ENCODE measurements at regions not wholly inside any gene's neighbourhood (a gene's known extent, or its start where the extent isn't known, plus 50 kb on each side); places are given as distances from the start of the nearest gene placed in this dataset.
A peak's percentile ranks its signal among the peaks of the same experiment; 100 is the strongest.

DNA sequence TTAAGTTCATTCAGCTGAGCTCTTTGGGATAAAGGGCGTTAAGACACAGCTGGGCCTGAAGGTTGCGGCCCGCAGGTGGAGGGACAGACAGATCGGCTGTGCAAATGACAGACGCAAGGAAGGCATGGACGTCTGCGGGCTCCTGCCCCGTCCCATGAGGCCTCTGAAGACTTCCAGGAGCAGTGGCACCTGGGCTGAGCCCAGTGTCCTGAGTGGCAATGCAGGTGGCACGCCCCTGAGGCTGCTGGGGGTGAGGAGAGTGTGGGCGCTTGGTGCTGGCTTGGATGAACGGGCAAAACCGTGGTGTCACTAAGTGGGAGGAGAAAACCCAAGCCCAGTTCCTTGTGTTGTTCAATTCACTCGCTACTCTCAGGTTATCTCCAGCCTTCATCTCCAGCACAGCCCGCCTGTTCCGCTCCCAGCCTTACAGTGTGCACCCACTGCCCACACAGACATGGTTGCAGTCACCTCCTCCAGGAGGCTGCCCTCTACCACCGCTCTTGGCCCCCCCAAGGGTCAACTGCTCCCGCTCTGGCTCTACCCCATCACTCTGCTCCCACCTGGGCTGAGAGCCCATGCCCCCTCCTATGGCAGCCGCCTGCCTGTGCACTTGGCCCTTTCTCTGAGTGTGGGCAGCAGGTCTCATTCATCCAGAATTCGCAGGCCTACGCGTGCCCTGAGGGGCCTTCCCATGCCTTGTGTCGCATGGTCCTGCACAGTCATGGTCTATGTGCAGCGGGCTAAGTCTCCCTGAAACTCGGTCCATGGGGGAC is 50.3 kb downstream of the PTGR3 start:
- Mint-ChIP-seq H3K27ac (no peak overlapping the region), H3K36me3 (peaks cover 6% of the 10 kb centered on the region), H3K4me3 (no peak overlapping the region), H3K9me3 (no peaks in the 10 kb centered on the region), H3K4me1 (peaks cover 11% of the 10 kb centered on the region), H3K27me3 (peaks cover 28% of the 10 kb centered on the region)
- ATAC-seq: peak; percentile 47

DNA sequence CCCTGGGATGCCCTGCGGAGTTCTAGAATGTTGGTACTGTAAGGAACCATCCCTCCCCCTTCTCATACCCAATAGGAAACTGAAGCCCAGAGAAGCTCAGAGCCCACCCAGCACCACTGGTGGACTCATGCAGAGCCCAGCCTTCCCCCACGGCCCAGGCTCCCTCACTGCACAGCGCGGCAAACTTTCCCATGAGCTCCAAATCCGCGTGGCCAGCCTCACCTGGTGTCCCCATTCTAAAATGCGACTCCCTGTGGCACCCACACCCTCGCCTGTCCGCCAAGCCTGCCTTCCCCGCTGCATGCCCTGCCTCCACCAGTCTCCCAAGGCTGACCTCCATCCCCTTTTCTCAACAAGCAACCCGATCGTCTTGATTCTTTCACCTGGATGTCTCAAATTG is 51.1 kb downstream of the PTGR3 start:
- H3K4me1 Mint-ChIP-seq: peaks cover 11% of the 10 kb centered on the region
- peaks cover 32% of the 10 kb centered on the region for H3K27me3 Mint-ChIP-seq
- no peak overlapping the region for H3K27ac Mint-ChIP-seq
- H3K4me3 Mint-ChIP-seq: no peak overlapping the region
- H3K9me3 Mint-ChIP-seq: no peaks in the 10 kb centered on the region
- ATAC-seq: no peak
- peaks cover 6% of the 10 kb centered on the region for H3K36me3 Mint-ChIP-seq

DNA sequence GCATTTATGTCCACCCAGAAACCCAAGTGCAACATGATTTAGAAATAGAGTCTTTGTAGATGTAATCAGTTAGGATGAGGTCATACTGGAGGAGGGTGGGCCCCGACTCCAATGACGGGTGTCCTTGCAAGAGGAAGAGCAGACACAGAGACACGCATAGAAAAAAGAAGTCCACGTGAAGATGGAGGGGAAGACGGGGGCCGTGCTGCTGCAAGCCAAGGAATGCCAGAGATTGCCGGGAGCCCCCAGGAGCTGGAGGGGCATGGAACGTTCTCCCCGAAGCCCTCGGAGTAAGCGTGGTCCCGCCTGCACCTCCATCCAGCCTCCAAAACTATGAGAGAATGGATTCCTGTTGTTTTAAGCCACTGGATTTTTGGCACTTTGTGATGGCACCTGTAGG is 51.6 kb downstream of the PTGR3 start:
- Mint-ChIP-seq H3K4me3 (no peak overlapping the region), H3K9me3 (peaks cover under 1% of the 10 kb centered on the region), H3K4me1 (peaks cover 11% of the 10 kb centered on the region), H3K36me3 (peaks cover 6% of the 10 kb centered on the region), H3K27ac (no peak overlapping the region), H3K27me3 (peaks cover 36% of the 10 kb centered on the region)
- no peak for ATAC-seq

DNA sequence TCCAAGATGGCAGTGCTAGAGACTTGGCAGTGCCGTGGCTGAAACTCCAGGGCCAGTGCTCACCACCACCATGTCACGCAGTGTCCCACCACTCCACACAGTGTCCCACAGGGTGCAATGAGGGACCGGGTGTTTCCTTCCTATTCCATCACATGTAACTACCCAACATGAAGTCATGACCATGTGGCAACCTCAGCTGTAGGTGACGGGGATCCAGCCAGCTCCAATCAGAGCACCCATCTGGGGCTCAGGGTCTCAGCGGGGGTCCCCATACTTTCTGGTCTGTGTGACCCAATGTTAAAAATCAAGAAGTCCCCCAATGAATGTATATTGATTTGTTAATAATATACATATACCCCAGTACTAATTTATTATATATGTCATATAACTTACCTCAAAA is 52.1 kb downstream of the PTGR3 start:
- H3K27ac Mint-ChIP-seq: no peak overlapping the region
- H3K9me3 Mint-ChIP-seq: peaks cover 6% of the 10 kb centered on the region
- H3K27me3 Mint-ChIP-seq: peaks cover 42% of the 10 kb centered on the region
- H3K36me3 Mint-ChIP-seq: peaks cover 6% of the 10 kb centered on the region
- no peak overlapping the region for H3K4me3 Mint-ChIP-seq
- ATAC-seq: no peak
- H3K4me1 Mint-ChIP-seq: peaks cover 9% of the 10 kb centered on the region

DNA sequence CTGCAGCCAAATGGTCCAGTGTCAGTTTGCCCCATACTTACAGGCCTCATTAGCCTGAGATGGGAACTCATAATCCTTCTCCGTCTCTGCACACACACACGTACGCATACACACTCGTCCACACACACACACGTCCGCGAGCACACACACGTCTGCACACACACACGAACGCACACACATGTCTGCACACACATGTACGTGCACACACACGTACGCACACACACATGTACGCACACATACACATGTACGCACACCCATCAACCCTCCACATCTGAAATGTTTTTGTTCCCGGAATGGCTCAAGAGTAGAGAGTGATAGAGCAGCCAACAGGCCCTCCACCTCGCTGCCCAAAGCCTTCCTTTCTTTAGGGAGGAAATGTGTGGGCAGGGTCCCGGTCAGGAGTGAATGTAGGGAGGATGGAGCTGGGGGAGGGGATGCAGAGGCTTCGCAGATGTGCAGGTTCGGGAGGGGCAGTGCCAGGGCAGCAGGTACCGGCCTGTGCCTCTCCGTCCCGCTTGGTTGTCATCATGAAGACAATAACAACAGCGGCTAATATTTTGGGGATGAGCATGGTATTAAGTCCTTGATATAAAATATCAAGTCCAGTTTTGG is 52.7 kb downstream of the PTGR3 start:
- peaks cover 3% of the 10 kb centered on the region for H3K4me1 Mint-ChIP-seq
- peaks cover 8% of the 10 kb centered on the region for H3K9me3 Mint-ChIP-seq
- no peak overlapping the region for H3K4me3 Mint-ChIP-seq
- H3K27ac Mint-ChIP-seq: no peak overlapping the region
- H3K27me3 Mint-ChIP-seq: peaks cover 48% of the 10 kb centered on the region
- peaks cover 6% of the 10 kb centered on the region for H3K36me3 Mint-ChIP-seq
- ATAC-seq: no peak

DNA sequence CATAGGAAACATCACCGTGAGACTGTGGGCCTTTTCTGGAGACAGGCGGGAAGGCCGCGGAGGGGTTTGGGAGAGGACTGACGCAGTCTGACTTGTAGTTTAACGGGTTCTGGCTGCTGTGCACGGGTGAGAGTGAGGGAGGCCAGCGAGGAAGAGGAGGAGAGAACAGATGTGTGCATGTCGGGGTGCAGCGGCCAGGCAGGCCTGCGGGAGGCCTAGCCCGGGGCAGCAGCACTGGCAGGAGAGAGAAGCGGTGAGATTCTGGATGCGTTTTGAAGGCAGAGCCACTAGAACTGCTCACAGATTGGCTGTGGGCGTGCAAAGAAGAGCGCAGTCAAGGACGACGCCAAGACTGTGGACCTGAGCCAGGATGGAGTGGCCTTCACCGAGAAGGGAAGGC is 53.9 kb downstream of the PTGR3 start:
- ATAC-seq: no peak
- Mint-ChIP-seq H3K27ac (no peak overlapping the region), H3K9me3 (peaks cover 8% of the 10 kb centered on the region), H3K4me1 (no peaks in the 10 kb centered on the region), H3K36me3 (peaks cover 6% of the 10 kb centered on the region), H3K4me3 (no peak overlapping the region), H3K27me3 (peaks cover 53% of the 10 kb centered on the region)

DNA sequence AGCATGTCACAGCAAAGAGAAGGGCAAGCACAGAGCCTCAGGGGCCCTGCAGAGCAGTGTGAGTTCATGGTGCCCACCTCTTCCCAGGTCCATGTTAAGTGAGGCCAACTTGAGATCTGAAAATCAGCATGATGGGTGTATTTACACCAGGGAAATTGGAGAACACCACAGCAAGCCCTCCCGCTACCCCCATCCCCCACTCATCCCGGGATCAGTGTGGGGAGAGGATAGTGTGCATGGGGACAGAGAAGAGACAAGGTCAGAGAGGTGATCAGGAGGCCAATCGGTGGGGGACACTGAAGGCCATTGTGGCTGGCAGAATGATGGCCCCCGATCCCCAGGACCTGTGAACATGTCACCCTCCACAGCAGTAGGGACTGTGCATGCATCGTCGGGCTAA is 54.7 kb downstream of the PTGR3 start:
- Mint-ChIP-seq H3K9me3 (peaks cover 8% of the 10 kb centered on the region), H3K27ac (no peak overlapping the region), H3K4me3 (no peak overlapping the region), H3K36me3 (peaks cover 6% of the 10 kb centered on the region), H3K4me1 (no peaks in the 10 kb centered on the region), H3K27me3 (peaks cover 50% of the 10 kb centered on the region)
- no peak for ATAC-seq

DNA sequence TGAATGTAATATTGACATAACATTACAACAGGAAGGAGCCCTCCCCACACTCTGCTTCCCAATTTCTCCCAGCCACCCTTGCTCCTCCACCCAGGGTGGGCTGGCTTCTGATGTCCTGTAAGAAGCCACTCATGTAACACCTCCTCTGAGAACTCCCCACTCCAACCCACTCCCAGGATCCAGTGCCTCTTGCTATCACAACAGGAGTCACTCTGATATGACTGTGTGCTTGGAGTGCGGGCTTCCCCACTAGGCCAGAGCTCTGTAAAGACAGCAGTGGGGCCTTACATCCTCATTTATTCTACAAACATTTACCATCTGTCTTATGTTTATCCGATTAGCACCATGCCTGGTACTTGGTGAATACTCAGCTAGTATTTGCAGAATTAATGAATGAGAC is 65.1 kb downstream of the PTGR3 start:
- Mint-ChIP-seq H3K27ac (no peak overlapping the region), H3K4me3 (no peak overlapping the region), H3K27me3 (peaks cover 14% of the 10 kb centered on the region), H3K4me1 (peaks cover 5% of the 10 kb centered on the region), H3K36me3 (no peaks in the 10 kb centered on the region), H3K9me3 (peaks cover 25% of the 10 kb centered on the region)
- no peak for ATAC-seq

DNA sequence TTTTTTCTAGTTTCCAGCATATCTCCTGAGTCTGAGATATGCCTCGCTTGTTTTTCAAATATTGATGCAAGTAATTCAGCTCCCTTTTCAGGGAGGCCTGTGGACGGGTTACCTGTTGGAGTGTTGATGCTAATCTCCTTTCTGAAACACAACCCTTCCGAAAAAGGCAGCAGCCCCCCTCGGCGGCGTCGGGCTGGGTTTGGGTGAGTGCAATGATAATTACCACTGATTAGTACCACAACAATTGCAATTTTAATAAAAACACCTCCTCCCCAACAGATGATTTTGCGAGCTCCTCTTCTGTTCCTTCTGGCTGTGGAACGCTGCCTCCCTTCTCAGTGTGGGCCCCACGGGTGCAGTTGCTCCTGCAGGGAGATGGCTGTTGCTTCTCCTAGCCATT is 66.3 kb downstream of the PTGR3 start:
- no peaks in the 10 kb centered on the region for H3K36me3 Mint-ChIP-seq
- H3K27ac Mint-ChIP-seq: no peak overlapping the region
- H3K4me3 Mint-ChIP-seq: no peak overlapping the region
- peaks cover 14% of the 10 kb centered on the region for H3K27me3 Mint-ChIP-seq
- H3K9me3 Mint-ChIP-seq: peaks cover 25% of the 10 kb centered on the region
- H3K4me1 Mint-ChIP-seq: no peaks in the 10 kb centered on the region
- no peak for ATAC-seq

DNA sequence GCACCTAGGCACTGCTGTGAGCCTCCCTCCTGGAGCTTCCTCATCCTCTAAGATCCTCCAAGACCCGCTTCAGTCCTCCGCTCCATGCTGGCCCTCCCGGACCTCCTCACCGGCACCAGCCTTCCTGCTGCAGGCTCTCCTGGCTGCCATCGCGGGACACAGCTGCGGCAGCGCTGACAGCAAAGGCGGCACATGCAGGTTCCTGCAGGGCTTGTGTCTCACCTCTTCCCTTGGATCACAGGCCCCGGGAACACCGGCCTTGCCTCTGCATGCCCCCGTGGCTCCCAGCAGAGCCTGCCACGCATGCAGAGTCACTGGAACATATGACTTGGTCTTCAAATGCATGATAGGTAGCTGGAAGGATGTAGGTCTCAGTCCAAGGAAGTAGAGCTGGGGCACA is 67.2 kb downstream of the PTGR3 start:
- peaks cover 14% of the 10 kb centered on the region for H3K27me3 Mint-ChIP-seq

DNA sequence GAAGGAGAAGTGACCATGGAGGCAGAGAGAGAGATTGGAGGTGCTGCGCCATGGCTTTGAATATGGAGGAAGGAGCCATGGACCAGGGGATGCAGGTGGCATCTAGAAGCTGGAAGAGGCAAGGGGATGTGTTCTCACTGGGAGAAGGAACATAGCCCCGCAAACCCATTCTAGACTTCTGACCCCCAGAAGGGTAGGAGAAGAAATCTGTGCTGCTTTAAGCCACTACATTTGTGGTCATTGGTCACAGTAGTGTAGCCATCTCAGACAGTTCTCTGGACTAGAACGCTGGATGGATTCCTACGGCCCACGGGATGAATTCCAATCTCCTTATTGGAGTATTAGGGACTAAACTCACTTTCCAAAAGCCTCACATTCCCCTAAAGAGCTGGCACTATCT is 67.8 kb downstream of the PTGR3 start:
- H3K4me3 Mint-ChIP-seq: no peak overlapping the region
- peaks cover 12% of the 10 kb centered on the region for H3K9me3 Mint-ChIP-seq
- peaks cover 14% of the 10 kb centered on the region for H3K27me3 Mint-ChIP-seq
- no peak overlapping the region for H3K27ac Mint-ChIP-seq
- no peak for ATAC-seq
- no peaks in the 10 kb centered on the region for H3K36me3 Mint-ChIP-seq
- H3K4me1 Mint-ChIP-seq: no peaks in the 10 kb centered on the region

More for the DNA sequence above, 67.2 kb downstream of the PTGR3 start:
- Mint-ChIP-seq H3K4me1 (no peaks in the 10 kb centered on the region), H3K9me3 (peaks cover 17% of the 10 kb centered on the region), H3K36me3 (no peaks in the 10 kb centered on the region), H3K27ac (no peak overlapping the region), H3K4me3 (no peak overlapping the region)
- no peak for ATAC-seq

DNA sequence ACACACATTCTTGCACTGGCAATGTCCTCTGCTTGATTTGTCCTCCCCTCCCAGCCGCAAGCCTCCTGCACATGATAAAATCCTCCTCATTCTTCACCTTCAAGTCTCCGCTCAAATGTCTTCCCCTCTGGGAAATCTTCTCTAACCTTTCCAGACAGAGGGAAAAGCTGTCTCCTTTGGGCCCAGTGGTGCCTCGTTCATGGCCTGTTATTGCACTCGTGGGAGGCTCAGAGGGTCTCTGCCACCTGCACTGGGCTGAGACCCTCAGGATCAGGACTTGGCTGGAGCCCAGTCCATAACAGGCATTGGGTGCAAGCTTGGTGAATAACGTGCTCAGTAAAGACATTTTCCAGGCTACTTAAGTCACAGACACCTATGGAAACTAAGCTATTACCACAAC is 68.6 kb downstream of the PTGR3 start:
- Mint-ChIP-seq H3K27me3 (peaks cover 14% of the 10 kb centered on the region), H3K27ac (no peak overlapping the region), H3K9me3 (peaks cover 8% of the 10 kb centered on the region), H3K36me3 (no peaks in the 10 kb centered on the region), H3K4me1 (no peaks in the 10 kb centered on the region), H3K4me3 (no peak overlapping the region)
- no peak for ATAC-seq

DNA sequence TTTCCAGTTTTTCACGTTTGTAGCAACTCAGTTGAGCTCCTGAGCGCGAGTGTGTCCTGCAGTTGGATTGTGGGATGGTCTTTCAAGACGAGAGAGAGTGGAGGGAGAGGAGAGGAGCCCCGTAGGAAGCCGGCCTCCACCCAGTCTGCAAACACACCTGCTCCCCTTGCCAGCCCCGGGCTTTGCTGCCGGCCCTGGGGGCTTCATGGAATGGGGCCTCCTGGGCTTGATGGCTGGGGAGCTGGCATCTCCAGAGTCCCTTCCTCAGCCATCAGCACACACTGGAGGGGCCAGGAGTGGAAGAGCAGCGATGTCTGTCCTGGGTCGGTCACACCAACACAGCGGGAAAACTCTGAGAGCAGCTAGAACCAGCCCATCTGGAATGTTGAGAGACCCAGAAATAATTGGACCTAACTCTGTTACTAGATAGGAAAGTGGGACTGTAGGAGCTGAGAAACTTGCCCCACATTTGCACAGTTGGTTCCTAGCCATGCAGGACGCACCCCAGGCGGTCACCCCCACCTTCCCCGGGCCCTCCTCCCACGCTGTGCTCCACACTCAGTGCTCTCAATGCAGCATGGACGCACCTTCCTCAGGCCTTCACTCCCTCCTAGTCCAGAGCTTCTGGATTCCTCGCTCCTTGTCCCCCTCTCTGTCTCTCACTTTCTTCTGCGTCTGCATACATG is 69.6 kb downstream of the PTGR3 start:
- H3K27me3 Mint-ChIP-seq: peaks cover 20% of the 10 kb centered on the region
- no peaks in the 10 kb centered on the region for H3K36me3 Mint-ChIP-seq
- peaks cover 3% of the 10 kb centered on the region for H3K9me3 Mint-ChIP-seq
- no peak overlapping the region for H3K4me3 Mint-ChIP-seq
- no peaks in the 10 kb centered on the region for H3K4me1 Mint-ChIP-seq
- peak; percentile 29 for ATAC-seq
- H3K27ac Mint-ChIP-seq: no peak overlapping the region

DNA sequence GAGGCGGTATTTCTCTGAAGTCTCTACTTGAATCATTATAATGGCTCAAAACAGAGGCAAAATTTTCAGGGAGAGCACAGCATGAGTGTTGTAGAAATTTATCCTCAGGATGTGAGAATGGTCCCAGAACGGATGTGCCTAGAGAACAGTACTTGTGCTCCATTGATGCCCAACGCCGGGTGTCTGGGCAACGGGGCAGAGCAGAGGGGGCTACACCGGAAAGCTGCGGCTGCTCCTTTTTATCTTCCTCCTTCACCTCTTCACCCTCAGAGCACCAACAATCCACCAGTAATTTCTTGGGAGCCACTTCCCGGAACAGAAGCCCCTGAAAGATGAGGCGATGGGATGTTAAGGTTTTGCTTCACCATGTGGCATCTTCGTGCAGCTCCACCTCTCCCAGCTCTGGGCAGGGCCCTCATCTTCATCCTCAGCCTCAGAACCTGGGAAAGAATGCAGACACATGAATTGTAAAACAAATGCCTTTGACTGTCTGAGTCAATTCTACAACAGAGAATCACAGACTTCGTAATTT is 71.5 kb downstream of the PTGR3 start:
- Mint-ChIP-seq H3K9me3 (no peaks in the 10 kb centered on the region), H3K36me3 (no peaks in the 10 kb centered on the region), H3K4me1 (no peaks in the 10 kb centered on the region), H3K27ac (no peak overlapping the region), H3K27me3 (peaks cover 24% of the 10 kb centered on the region), H3K4me3 (no peak overlapping the region)
- no peak for ATAC-seq

DNA sequence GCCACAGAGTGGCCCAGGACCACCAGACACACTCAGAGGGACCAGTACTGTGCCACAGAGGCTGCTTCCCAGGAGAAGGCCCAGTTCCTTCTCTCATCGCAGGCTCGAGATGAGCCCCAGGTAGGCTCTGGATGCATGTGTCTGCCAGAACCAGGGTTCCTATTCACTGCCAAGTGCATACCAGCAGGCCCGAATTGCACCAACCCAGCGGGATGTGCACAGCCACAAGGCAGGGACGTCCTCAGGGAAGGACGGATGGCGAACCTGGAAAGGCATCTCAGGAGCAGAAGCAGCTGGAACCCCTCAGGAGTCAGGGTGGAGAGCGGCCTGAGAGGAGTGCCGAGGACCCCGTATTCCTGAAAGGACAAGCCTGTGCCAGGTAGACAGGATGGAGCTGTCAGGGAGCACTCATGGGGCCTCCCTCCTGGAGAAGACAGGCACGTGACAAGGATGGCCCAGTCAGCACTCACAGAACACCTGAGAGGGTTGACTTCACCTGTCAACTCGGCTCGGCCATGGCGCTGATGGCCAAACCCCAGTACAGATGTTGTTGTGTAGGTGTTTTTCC is 73.7 kb downstream of the PTGR3 start:
- peaks cover 19% of the 10 kb centered on the region for H3K27me3 Mint-ChIP-seq
- H3K36me3 Mint-ChIP-seq: no peaks in the 10 kb centered on the region
- no peak overlapping the region for H3K4me3 Mint-ChIP-seq
- H3K9me3 Mint-ChIP-seq: peaks cover under 1% of the 10 kb centered on the region
- no peak for ATAC-seq
- H3K27ac Mint-ChIP-seq: no peak overlapping the region
- H3K4me1 Mint-ChIP-seq: no peaks in the 10 kb centered on the region
